Tibial artery (tissue), 4 donors: ENCODE measurements at regions not wholly inside any gene's neighbourhood (a gene's known extent, or its start where the extent isn't known, plus 50 kb on each side); places are given as distances from the start of the nearest gene placed in this dataset.
"Not testable (repeated sequence)": the region's sequence is repeated elsewhere in the genome, so short reads cannot be mapped to it uniquely, and the experiment has no call there.

Source experiments
- DNase-seq, 2 donors: peaks; one replicate each; pipeline ENCODE4 v3.0.0-alpha.2; 2019
- H3K27ac ChIP-seq, 2 donors: fragments of 200-600 bp; sonication (generic) in 1 of 2; 1 replicate in 1 of 2; 2 replicates in 1 of 2; pipeline ENCODE4 v1.5.1; 2018 to 2019; ENCODE audit warnings: mild to moderate bottlenecking in 1 of 2
- H3K27me3 ChIP-seq, 2 donors: fragments of 200-600 bp; sonication (generic) in 1 of 2; one replicate each; pipeline versions ENCODE4 v1.5.1 to v1.6.0; 2016 to 2019
- H3K36me3 ChIP-seq, 3 donors: fragments of 200-600 bp; sonication (generic) in 2 of 3; one replicate each; pipeline ENCODE4 v1.5.1; 2016 to 2019; ENCODE audit warnings: mild to moderate bottlenecking in 2 of 3
- H3K4me1 ChIP-seq, 4 donors: fragments of 200-600 bp; sonication (generic) in 2 of 4; 1 replicate in 3 of 4; 2 replicates in 1 of 4; pipeline ENCODE4 v1.5.1; 2016 to 2019
- H3K4me3 ChIP-seq, 2 donors: fragments of 200-600 bp; sonication (generic) in 1 of 2; 1 replicate in 1 of 2; 2 replicates in 1 of 2; pipeline ENCODE4 v1.5.1; 2018 to 2019; ENCODE audit warnings: mild to moderate bottlenecking in 2 of 2
- H3K9me3 ChIP-seq, 3 donors: fragments of 200-600 bp; sonication (generic) in 1 of 3; one replicate each; pipeline ENCODE4 v1.5.1; 2016 to 2019
- intact Hi-C: fragments of 100-400 bp; cut with DNase I; formaldehyde crosslinking; loops from one replicate; pipeline ENCODE4 v1.15.0; 2023; ENCODE audit warnings: low total_unique reads
- TF ChIP-seq, protein P1 (sequence below), 2 experiments: fragments of 200-600 bp in 1 of 2; fragments of 450-650 bp in 1 of 2; IDR thresholded peaks; one replicate each; pipeline ENCODE4 v1.5.1; 2017 to 2019; ENCODE audit warnings: antibody characterized with exemption in 2 of 2, mild to moderate bottlenecking in 1 of 2, moderate library complexity in 1 of 2

GRCh38 chr19:30681162-30682100 lies 309.2 kb downstream of the ZNF536 start:
- Histone ChIP-seq H3K27ac (no peak overlapping the region), H3K9me3 (no peaks in the 10 kb centered on the region), H3K4me1 (peaks cover 0 to 4% (median 0%) of the 10 kb centered on the region in 4 donors), H3K36me3 (no peaks in the 10 kb centered on the region), H3K27me3 (peaks cover 0 to 65% of the 10 kb centered on the region in 2 donors), H3K4me3 (no peak overlapping the region)
- intact Hi-C loops: no loop called here
- TF ChIP-seq, protein P1, sequence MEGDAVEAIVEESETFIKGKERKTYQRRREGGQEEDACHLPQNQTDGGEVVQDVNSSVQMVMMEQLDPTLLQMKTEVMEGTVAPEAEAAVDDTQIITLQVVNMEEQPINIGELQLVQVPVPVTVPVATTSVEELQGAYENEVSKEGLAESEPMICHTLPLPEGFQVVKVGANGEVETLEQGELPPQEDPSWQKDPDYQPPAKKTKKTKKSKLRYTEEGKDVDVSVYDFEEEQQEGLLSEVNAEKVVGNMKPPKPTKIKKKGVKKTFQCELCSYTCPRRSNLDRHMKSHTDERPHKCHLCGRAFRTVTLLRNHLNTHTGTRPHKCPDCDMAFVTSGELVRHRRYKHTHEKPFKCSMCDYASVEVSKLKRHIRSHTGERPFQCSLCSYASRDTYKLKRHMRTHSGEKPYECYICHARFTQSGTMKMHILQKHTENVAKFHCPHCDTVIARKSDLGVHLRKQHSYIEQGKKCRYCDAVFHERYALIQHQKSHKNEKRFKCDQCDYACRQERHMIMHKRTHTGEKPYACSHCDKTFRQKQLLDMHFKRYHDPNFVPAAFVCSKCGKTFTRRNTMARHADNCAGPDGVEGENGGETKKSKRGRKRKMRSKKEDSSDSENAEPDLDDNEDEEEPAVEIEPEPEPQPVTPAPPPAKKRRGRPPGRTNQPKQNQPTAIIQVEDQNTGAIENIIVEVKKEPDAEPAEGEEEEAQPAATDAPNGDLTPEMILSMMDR (IDR thresholded peaks at IDR 0.05): no peak
- no peak for DNase-seq

GRCh38 chr19:30680399-30680798 lies 308.2 kb downstream of the ZNF536 start:
- DNase-seq, H3K36me3 ChIP-seq, H3K27ac ChIP-seq, H3K4me1 ChIP-seq, intact Hi-C loops, H3K9me3 ChIP-seq, H3K4me3 ChIP-seq: not testable (repeated sequence)
- peaks cover 0 to 56% of the 10 kb centered on the region in 2 donors for H3K27me3 ChIP-seq

- Histone ChIP-seq H3K9me3 (no peaks in the 10 kb centered on the region), H3K27ac (no peak overlapping the region), H3K27me3 (peaks cover 0 to 56% of the 10 kb centered on the region in 2 donors), H3K36me3 (no peaks in the 10 kb centered on the region), H3K4me1 (peaks cover 0 to 4% (median 0%) of the 10 kb centered on the region in 4 donors), H3K4me3 (no peak overlapping the region)
- no peak for DNase-seq
- intact Hi-C loops: no loop called here
- TF ChIP-seq, protein P1 (IDR thresholded peaks at IDR 0.05): no peak
Observed at GRCh38 chr19:30679789-30680188, 307.6 kb downstream of the ZNF536 start.

DNA sequence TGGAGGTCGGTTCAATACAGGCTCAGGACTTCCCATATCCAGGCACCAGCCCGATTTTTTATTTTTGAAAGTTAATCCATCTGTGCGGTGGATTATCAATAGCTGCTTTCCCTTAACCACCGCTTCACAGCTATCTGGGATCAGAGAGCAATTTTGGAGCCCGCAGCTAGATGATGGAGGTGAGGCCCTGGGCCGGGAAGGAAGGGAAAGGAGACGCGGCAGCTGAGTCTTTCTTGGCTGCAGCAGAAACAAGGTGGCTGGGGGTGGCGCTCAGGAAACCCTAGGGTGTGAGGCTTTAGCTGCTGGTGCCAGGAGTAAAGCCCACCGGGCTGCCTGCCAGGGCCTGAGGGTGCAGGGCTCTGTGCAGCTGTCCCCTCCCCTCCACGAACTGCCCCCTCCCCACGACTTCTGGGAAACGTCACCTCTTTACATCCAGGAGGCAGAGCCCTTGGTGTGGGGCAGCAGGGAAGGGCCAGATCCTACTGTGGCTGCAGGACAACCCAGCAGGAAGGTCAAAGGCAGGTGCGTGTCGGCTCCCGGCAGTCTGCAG lies 307.0 kb downstream of the ZNF536 start:
- no peak for DNase-seq
- H3K27me3 ChIP-seq: peaks cover 0 to 54% of the 10 kb centered on the region in 2 donors
- intact Hi-C loops: no loop called here
- no peak overlapping the region for H3K27ac ChIP-seq
- H3K4me1 ChIP-seq: peaks cover 0 to 4% (median 0%) of the 10 kb centered on the region in 4 donors
- TF ChIP-seq, protein P1 (IDR thresholded peaks at IDR 0.05): no peak
- no peak overlapping the region for H3K4me3 ChIP-seq
- H3K9me3 ChIP-seq: no peaks in the 10 kb centered on the region
- H3K36me3 ChIP-seq: no peaks in the 10 kb centered on the region

DNA sequence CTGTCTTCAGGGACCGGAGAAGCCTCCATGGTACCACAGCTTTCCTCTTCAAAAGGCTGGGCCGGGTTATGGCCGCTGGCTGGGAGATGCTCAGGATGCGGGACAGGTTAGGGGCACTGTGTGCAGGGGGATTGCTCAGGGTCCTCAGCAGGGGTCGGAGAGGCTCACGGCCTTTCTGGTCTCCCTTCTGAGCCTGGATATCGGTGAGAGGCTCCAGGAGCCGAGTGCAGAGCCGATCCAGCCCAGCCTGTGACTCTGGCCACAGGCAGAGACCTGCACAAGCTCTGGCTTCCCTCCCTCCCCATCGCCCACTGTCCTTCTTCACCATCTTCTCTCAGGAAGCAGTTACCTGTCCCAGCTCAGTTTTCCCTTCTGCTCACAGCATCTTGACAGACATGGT lies 306.0 kb downstream of the ZNF536 start:
- no peak for DNase-seq
- Histone ChIP-seq H3K27me3 (peaks cover 0 to 52% of the 10 kb centered on the region in 2 donors), H3K4me3 (no peak overlapping the region), H3K36me3 (no peaks in the 10 kb centered on the region), H3K9me3 (no peaks in the 10 kb centered on the region), H3K4me1 (peaks cover 0 to 4% (median 0%) of the 10 kb centered on the region in 4 donors), H3K27ac (no peak overlapping the region)
- intact Hi-C loops: no loop called here
- TF ChIP-seq, protein P1 (IDR thresholded peaks at IDR 0.05): no peak

DNA sequence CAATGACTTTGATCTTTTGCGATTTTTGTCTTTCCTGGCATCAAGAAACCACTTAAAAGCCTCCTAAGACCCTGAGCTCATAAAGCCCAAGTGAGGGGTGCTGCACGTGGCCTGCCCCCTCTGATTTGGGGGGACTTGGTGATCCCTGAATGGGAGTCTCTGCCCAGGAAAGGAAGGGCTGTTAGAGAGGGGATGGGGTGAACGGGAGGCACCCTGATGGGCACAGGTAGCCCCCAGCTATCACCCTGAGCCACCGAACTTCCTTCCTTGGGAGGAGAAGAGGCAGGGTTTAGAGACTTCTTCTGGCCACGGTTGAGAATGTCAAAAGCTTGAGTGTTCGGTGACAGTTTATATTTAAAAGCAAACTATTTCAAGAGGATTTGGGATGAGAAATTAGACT lies 305.5 kb downstream of the ZNF536 start:
- H3K27me3 ChIP-seq: peaks cover 0 to 52% of the 10 kb centered on the region in 2 donors
- TF ChIP-seq, protein P1 (IDR thresholded peaks at IDR 0.05): no peak
- no peak overlapping the region for H3K4me3 ChIP-seq
- H3K4me1 ChIP-seq: peaks cover 0 to 2% (median 0%) of the 10 kb centered on the region in 4 donors
- no peaks in the 10 kb centered on the region for H3K36me3 ChIP-seq
- H3K9me3 ChIP-seq: no peaks in the 10 kb centered on the region
- DNase-seq: no peak
- intact Hi-C loops: no loop called here
- H3K27ac ChIP-seq: no peak overlapping the region
